ENCODE measurements at regions not wholly inside any gene's neighbourhood (a gene's known extent, or its start where the extent isn't known, plus 50 kb on each side); places are given as distances from the start of the nearest gene placed in this dataset.

- WGBS, 2 experiments (ENCODE audit: extremely low coverage in 2 of 2, insufficient read length in 1 of 2) = no CpG with 5 or more reads among the region's 1 CpG
- no peaks in the 10 kb centered on the region for H3K9me3 ChIP-seq (ENCODE audit: control insufficient read depth, insufficient read depth, low read length)
These were observed 243.1 kb upstream of the TENM4 start for GRCh38 chr11:79683930-79684329.

More at GRCh38 chr11:79683930-79684329, 243.1 kb upstream of the TENM4 start:
- no peak overlapping the region for H3K14ac ChIP-seq (replicated peaks; ENCODE audit: low read depth, low read length)
- H3K79me1 ChIP-seq (ENCODE audit: low read depth in 1 of 2, low read length in 2 of 2) = no peaks in the 10 kb centered on the region
- CTCF ChIA-PET = no interaction called here
- H2BK5ac ChIP-seq (ENCODE audit: low read depth, low read length, poor library complexity, severe bottlenecking) = no peak overlapping the region
- H2AK5ac ChIP-seq (ENCODE audit: low read depth, low read length) = no peak overlapping the region
- no peak overlapping the region for H3K4me2 ChIP-seq (ENCODE audit: low read depth, low read length)
- no peak overlapping the region for H4K91ac ChIP-seq (ENCODE audit: insufficient read depth, low read depth, low read length)
- no peak overlapping the region for H2BK15ac ChIP-seq (ENCODE audit: low read depth, low read length)
- no peak overlapping the region for H2BK120ac ChIP-seq (ENCODE audit: low read depth, low read length)
- H3K36me3 ChIP-seq (ENCODE audit: control insufficient read depth, insufficient read depth, low read length) = no peaks in the 10 kb centered on the region
- no peak overlapping the region for H3K56ac ChIP-seq (ENCODE audit: extremely low read depth, insufficient read depth, low read length)
- no peaks in the 10 kb centered on the region for H4K20me1 ChIP-seq (ENCODE audit: insufficient read depth, low read length)
- H3K4me1 ChIP-seq (ENCODE audit: control insufficient read depth, insufficient read depth, low read length) = no peaks in the 10 kb centered on the region
- no peak overlapping the region for H3K27ac ChIP-seq (ENCODE audit: insufficient read depth, low read length)
- POLR2A ChIA-PET (ENCODE audit: unreplicated experiment) = no interaction called here
- H4K5ac ChIP-seq (ENCODE audit: low read depth, low read length) = no peak overlapping the region
- H4K8ac ChIP-seq (ENCODE audit: low read depth in 2 of 2, low read length in 2 of 2) = no peak overlapping the region
- no peak overlapping the region for H3K23ac ChIP-seq (ENCODE audit: low read depth, low read length)
- intact Hi-C loops (cut with micrococcal nuclease) (no loop called here), dilution Hi-C loops (cut with HindIII; ENCODE audit: low sequenced_read_pairs, unreplicated experiment) (no loop called here), in situ Hi-C loops (cut with MboI; ENCODE audit: low sequenced_read_pairs) (no loop called here)
- H3K4ac ChIP-seq (ENCODE audit: low read depth, low read length) = no peak overlapping the region
- no peak overlapping the region for H2AK9ac ChIP-seq (replicated peaks; ENCODE audit: low read depth, low read length, poor library complexity)
- no peak overlapping the region for H3K18ac ChIP-seq (ENCODE audit: low read depth, low read length)
- no peak overlapping the region for H2BK20ac ChIP-seq (ENCODE audit: low read depth, low read length)
- H3K9me1 ChIP-seq (ENCODE audit: insufficient read depth, low read length) = no peaks in the 10 kb centered on the region
- TF ChIP-seq CEBPB (IDR thresholded peaks at IDR 0.05; ENCODE audit: low read depth, low read length) (no peak), ELK1 (IDR thresholded peaks at IDR 0.05; ENCODE audit: borderline replicate concordance, low read depth, low read length) (no peak), POLR2A (IDR thresholded peaks at IDR 0.05; ENCODE audit: low read depth, low read length) (no peak), RFX5 (IDR thresholded peaks at IDR 0.05; ENCODE audit: low read depth, low read length) (no peak), USF2 (IDR thresholded peaks at IDR 0.05; ENCODE audit: low read depth, low read length) (no peak), RCOR1 (IDR thresholded peaks at IDR 0.05; ENCODE audit: insufficient replicate concordance, low read length) (no peak), SMC3 (IDR thresholded peaks at IDR 0.05; ENCODE audit: low read depth, low read length) (no peak), MXI1 (IDR thresholded peaks at IDR 0.05; ENCODE audit: borderline replicate concordance, low read depth, low read length) (no peak), FOS (IDR thresholded peaks at IDR 0.05; ENCODE audit: low read depth, low read length) (no peak)
- no peak overlapping the region for H3K4me3 ChIP-seq (ENCODE audit: insufficient read depth, low read depth, low read length)
- BruUV-seq (replicated peaks) = no TSS peak
- H3K27me3 ChIP-seq (ENCODE audit: control insufficient read depth, insufficient read depth, low read length) = no peaks in the 10 kb centered on the region
- DNase-seq (no peak), ATAC-seq (ENCODE audit: low read depth) (no peak)
- no peak overlapping the region for H3K9ac ChIP-seq (ENCODE audit: low read depth, low read length)
- H2AFZ ChIP-seq (replicated peaks; ENCODE audit: low read length, poor library complexity) = no peak overlapping the region
